PC-9 (cell line): ENCODE measurements at regions not wholly inside any gene's neighbourhood (a gene's known extent, or its start where the extent isn't known, plus 50 kb on each side); places are given as distances from the start of the nearest gene placed in this dataset.

Experiments used
- BruUV-seq: library from RNA; stranded (reverse); fragments of 400-500 nt; replicated peaks from 2 replicates; lab custom pipeline; 2021; lab: Mats Ljungman, UMichigan
- CTCF ChIA-PET: fragments of 300-600 bp; sonication (Branson Sonifier 250); formaldehyde crosslinking; loops from one replicate; lab custom pipeline; 2022; ENCODE audit warnings: antibody characterized with exemption; lab: Charles Lee
- POLR2A ChIA-PET: fragments of 300-600 bp; sonication (Branson Sonifier 250); formaldehyde crosslinking; loops from one replicate; lab custom pipeline; 2022; ENCODE audit warnings: antibody characterized with exemption; ENCODE audit not compliant: unreplicated experiment; lab: Charles Lee
- DNase-seq, 2 experiments: peaks; one replicate each; pipeline versions ENCODE4 v3.0.0 to v3.0.0-alpha.2; 2015 to 2022; ENCODE audit warnings: mixed read lengths in 1 of 2
- H2AFZ ChIP-seq: fragments of 200-600 bp; sonication (generic); 2 replicates; pipeline ENCODE4 v1.8.1; 2017; ENCODE audit warnings: antibody characterized with exemption
- H3F3A ChIP-seq: fragments of 200-600 bp; sonication (generic); 2 replicates; pipeline ENCODE4 v1.8.1; 2017; ENCODE audit warnings: antibody characterized with exemption, mild to moderate bottlenecking, low read depth; ENCODE audit not compliant: insufficient read depth
- H3K27ac ChIP-seq: fragments of 200-600 bp; sonication (generic); 2 replicates; pipeline ENCODE4 v1.6.1; 2016; ENCODE audit warnings: mixed run types
- H3K27me3 ChIP-seq: fragments of 200-600 bp; sonication (generic); 2 replicates; pipeline ENCODE4 v1.6.1; 2016; ENCODE audit warnings: low read depth, mixed run types; ENCODE audit not compliant: insufficient read depth
- H3K36me3 ChIP-seq: fragments of 200-600 bp; sonication (generic); 2 replicates; pipeline ENCODE4 v1.6.1; 2016; ENCODE audit warnings: low read depth, mixed run types
- H3K4me1 ChIP-seq: fragments of 200-600 bp; sonication (generic); replicated peaks from 2 replicates; pipeline ENCODE4 v1.6.1; 2016; ENCODE audit warnings: mixed run types; ENCODE audit not compliant: insufficient read depth
- H3K4me2 ChIP-seq: fragments of 200-600 bp; sonication (generic); 2 replicates; pipeline ENCODE4 v1.6.1; 2017; ENCODE audit warnings: mixed run types
- H3K4me3 ChIP-seq: fragments of 200-600 bp; sonication (generic); 2 replicates; pipeline ENCODE4 v1.6.1; 2016; ENCODE audit warnings: mixed run types
- H3K79me2 ChIP-seq: fragments of 200-600 bp; sonication (generic); 2 replicates; pipeline ENCODE4 v1.6.1; 2017; ENCODE audit warnings: low read depth, mixed run types
- H3K9me2 ChIP-seq: fragments of 200-600 bp; sonication (generic); 2 replicates; pipeline ENCODE4 v1.8.1; 2017; ENCODE audit warnings: mild to moderate bottlenecking; ENCODE audit not compliant: insufficient read depth
- H3K9me3 ChIP-seq: fragments of 200-600 bp; sonication (generic); 2 replicates; pipeline ENCODE4 v1.8.1; 2016; ENCODE audit warnings: low read depth; ENCODE audit not compliant: insufficient read depth
- H4K20me1 ChIP-seq: fragments of 200-600 bp; sonication (generic); 2 replicates; pipeline ENCODE4 v1.8.1; 2017; ENCODE audit not compliant: insufficient read depth
- CTCF ChIP-seq: fragments of 200-600 bp; sonication (generic); conservative IDR thresholded peaks from 2 replicates; pipeline ENCODE4 v1.6.1; 2017; ENCODE audit warnings: mixed run types, antibody characterized with exemption, mild to moderate bottlenecking, moderate library complexity
- EZH2 ChIP-seq: fragments of 200-600 bp; sonication (generic); IDR thresholded peaks from 2 replicates; pipeline ENCODE4 v1.8.0; 2017; ENCODE audit warnings: antibody characterized with exemption, low read depth
- intact Hi-C: fragments of 100-400 bp; cut with micrococcal nuclease; formaldehyde crosslinking; loops from one replicate; pipeline ENCODE4 v1.10.0; 2022; ENCODE audit not compliant: unreplicated experiment

- Histone ChIP-seq H3K4me2 (no peak overlapping the region), H3K27ac (no peak overlapping the region), H4K20me1 (no peaks in the 10 kb centered on the region), H2AFZ (no peak overlapping the region), H3K4me3 (no peak overlapping the region), H3K36me3 (no peaks in the 10 kb centered on the region), H3K4me1 (no peaks in the 10 kb centered on the region), H3K9me2 (no peaks in the 10 kb centered on the region), H3K9me3 (no peaks in the 10 kb centered on the region), H3F3A (no peaks in the 10 kb centered on the region), H3K79me2 (no peaks in the 10 kb centered on the region), H3K27me3 (no peaks in the 10 kb centered on the region)
- ChIA-PET CTCF (no interaction called here), POLR2A (no interaction called here)
- no TSS peak for BruUV-seq
- intact Hi-C loops, result no loop called here
- no peak for DNase-seq
- no peak for TF ChIP-seq CTCF
- TF ChIP-seq EZH2, result no peak
Observed at GRCh38 chr2:187939180-187939579, 352.5 kb upstream of the GULP1 start.

DNA sequence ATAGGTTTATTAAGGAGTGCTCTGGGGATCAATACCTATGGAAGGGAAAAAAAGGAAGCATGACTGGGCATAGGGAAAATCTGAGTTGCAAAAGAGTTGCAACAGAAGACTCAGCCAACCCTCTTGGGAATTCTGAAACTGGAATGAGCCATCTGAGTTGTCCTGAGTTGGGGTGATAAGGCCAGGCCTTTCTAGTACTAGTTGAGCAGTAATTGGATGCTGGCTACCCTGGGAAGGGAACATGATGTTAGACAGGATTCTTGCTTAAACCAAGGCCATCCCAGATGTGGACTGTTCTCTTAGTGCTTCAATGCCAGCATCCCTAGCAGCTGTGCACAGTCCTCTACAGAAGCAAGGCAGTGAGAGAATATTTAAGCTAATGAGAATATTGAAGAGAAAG lies 348.8 kb upstream of the GULP1 start:
- intact Hi-C loops, result no loop called here
- TF ChIP-seq CTCF (no peak), EZH2 (no peak)
- Histone ChIP-seq H4K20me1 (no peaks in the 10 kb centered on the region), H3K4me3 (no peak overlapping the region), H3K4me2 (no peak overlapping the region), H3K36me3 (no peaks in the 10 kb centered on the region), H3K9me2 (no peaks in the 10 kb centered on the region), H3K27me3 (no peaks in the 10 kb centered on the region), H3K4me1 (no peaks in the 10 kb centered on the region), H3K9me3 (no peaks in the 10 kb centered on the region), H2AFZ (no peak overlapping the region), H3K27ac (no peak overlapping the region), H3F3A (no peaks in the 10 kb centered on the region), H3K79me2 (no peaks in the 10 kb centered on the region)
- no peak for DNase-seq
- BruUV-seq, result no TSS peak
- ChIA-PET POLR2A (no interaction called here), CTCF (no interaction called here)

DNA sequence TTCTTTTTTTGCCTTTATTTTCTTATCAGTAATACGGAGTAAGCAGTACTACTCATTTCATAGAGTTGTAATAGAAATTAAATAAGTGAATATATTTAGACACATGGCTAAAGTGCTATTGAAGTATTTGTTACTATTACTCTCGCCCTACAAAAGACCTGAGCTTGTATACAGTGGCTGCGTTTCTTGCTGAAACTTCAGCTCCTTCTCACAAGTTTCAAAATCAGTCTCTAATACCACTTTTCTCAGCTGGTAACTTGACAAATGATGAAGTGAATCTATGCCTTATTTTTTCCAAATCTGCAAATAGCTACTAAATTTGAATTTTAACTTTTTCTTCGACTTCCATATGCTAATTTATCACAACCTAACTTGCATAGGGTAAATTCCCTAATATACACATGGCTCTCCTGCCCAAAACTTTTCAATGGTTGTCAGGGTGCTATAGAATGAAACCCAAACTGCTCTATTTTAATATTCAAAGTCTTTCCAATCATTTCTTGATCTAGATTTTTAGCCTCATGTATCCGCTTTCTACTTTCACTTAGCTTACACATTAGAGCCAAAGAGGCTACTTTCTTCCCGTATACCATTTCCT lies 347.8 kb upstream of the GULP1 start:
- POLR2A ChIA-PET, result no interaction called here
- H3K79me2 ChIP-seq, result no peaks in the 10 kb centered on the region
- H3K4me3 ChIP-seq, result no peak overlapping the region
- TF ChIP-seq EZH2 (no peak), CTCF (no peak)
- H3K4me1 ChIP-seq, result no peaks in the 10 kb centered on the region
- BruUV-seq, result no TSS peak
- no peak overlapping the region for H3K4me2 ChIP-seq
- no peak for DNase-seq
- H3K9me3 ChIP-seq, result no peaks in the 10 kb centered on the region
- H4K20me1 ChIP-seq, result no peaks in the 10 kb centered on the region
- H3K9me2 ChIP-seq, result no peaks in the 10 kb centered on the region
- intact Hi-C loops, result no loop called here
- H3K27ac ChIP-seq, result no peak overlapping the region
- CTCF ChIA-PET, result no interaction called here
- H3F3A ChIP-seq, result no peaks in the 10 kb centered on the region
- no peaks in the 10 kb centered on the region for H3K27me3 ChIP-seq
- H3K36me3 ChIP-seq, result no peaks in the 10 kb centered on the region
- H2AFZ ChIP-seq, result no peak overlapping the region
